Type B pancreatic cell (in vitro differentiated cells): ENCODE measurements at regions not wholly inside any gene's neighbourhood (a gene's known extent, or its start where the extent isn't known, plus 50 kb on each side); places are given as distances from the start of the nearest gene placed in this dataset.

ENCODE experiments used
- DNase-seq: peaks from one replicate; pipeline ENCODE4 v3.0.0; 2021; ENCODE audit warnings: mixed read lengths; ENCODE audit not compliant: unreplicated experiment; ENCODE audit errors: extremely low spot score
- H3K27ac Mint-ChIP-seq: 2 replicates; pipeline ENCODE4 v1.8.0; 2021; ENCODE audit warnings: mild to moderate bottlenecking, mixed read lengths
- H3K27me3 Mint-ChIP-seq: 2 replicates; pipeline ENCODE4 v1.8.0; 2021; ENCODE audit warnings: mixed read lengths
- H3K36me3 Mint-ChIP-seq: 2 replicates; pipeline ENCODE4 v1.8.0; 2021; ENCODE audit warnings: mixed read lengths
- H3K4me1 Mint-ChIP-seq: one replicate; pipeline ENCODE4 v1.8.0; 2021; ENCODE audit warnings: mixed read lengths; ENCODE audit not compliant: unreplicated experiment
- H3K4me3 Mint-ChIP-seq: 2 replicates; pipeline ENCODE4 v1.8.0; 2021; ENCODE audit warnings: mild to moderate bottlenecking, mixed read lengths
- H3K9me3 Mint-ChIP-seq: 2 replicates; pipeline ENCODE4 v1.8.0; 2021; ENCODE audit warnings: mixed read lengths
- TF ChIP-seq, protein P1 (sequence below): fragments of 200-600 bp; sonication (generic); conservative IDR thresholded peaks from 2 replicates; pipeline ENCODE4 v1.5.0; 2021; ENCODE audit warnings: antibody characterized with exemption, mild to moderate bottlenecking

DNA sequence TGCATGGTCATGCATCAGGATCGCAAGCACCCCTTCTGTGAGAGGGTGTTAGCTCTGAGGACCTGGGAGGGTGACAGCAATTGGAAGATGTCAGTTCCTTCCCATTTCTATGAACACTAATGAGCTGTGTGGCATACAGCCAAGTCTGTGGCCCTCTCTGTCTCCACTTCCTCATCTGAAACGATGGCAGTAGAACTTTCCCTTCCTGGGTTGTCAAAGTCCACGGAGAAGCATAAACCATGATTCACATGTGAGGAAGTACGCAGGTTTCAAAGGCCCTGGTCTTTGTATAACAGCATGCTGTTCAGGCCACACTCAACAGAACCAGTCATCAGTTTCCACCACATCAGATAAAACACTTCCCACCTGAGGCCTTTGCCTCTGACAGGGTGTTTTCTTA, 167.4 kb upstream of the RAB6C start:
- Mint-ChIP-seq H3K4me3 (no peak overlapping the region), H3K27me3 (peaks cover 3% of the 10 kb centered on the region), H3K36me3 (no peaks in the 10 kb centered on the region), H3K9me3 (peaks cover 5% of the 10 kb centered on the region), H3K4me1 (no peaks in the 10 kb centered on the region), H3K27ac (no peak overlapping the region)
- no peak for DNase-seq
- TF ChIP-seq, protein P1, sequence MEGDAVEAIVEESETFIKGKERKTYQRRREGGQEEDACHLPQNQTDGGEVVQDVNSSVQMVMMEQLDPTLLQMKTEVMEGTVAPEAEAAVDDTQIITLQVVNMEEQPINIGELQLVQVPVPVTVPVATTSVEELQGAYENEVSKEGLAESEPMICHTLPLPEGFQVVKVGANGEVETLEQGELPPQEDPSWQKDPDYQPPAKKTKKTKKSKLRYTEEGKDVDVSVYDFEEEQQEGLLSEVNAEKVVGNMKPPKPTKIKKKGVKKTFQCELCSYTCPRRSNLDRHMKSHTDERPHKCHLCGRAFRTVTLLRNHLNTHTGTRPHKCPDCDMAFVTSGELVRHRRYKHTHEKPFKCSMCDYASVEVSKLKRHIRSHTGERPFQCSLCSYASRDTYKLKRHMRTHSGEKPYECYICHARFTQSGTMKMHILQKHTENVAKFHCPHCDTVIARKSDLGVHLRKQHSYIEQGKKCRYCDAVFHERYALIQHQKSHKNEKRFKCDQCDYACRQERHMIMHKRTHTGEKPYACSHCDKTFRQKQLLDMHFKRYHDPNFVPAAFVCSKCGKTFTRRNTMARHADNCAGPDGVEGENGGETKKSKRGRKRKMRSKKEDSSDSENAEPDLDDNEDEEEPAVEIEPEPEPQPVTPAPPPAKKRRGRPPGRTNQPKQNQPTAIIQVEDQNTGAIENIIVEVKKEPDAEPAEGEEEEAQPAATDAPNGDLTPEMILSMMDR = no peak

DNA sequence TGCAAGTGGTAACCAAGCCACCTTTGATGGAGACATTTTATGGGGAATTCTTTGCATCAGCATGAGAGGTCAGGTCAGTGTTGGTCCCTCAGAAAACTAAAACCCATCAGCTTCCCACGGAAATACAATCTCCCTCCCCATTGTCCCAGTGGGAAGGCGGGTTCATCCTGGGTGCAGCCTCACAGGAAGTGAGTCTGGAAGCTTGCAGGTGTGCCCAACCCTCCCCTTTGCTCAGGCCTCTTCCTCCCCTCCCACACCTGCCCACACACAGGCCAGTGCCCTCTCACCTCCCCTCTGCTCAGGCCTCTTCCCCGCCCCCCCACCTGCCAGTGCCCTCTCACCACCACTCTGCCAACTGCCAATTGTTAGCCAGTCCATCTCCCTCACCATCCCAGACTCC, 166.8 kb upstream of the RAB6C start:
- no peaks in the 10 kb centered on the region for H3K4me1 Mint-ChIP-seq
- no peak overlapping the region for H3K27ac Mint-ChIP-seq
- H3K27me3 Mint-ChIP-seq = peaks cover 3% of the 10 kb centered on the region
- H3K36me3 Mint-ChIP-seq = no peaks in the 10 kb centered on the region
- peaks cover 5% of the 10 kb centered on the region for H3K9me3 Mint-ChIP-seq
- no peak for DNase-seq
- TF ChIP-seq, protein P1 = no peak
- H3K4me3 Mint-ChIP-seq = no peak overlapping the region

DNA sequence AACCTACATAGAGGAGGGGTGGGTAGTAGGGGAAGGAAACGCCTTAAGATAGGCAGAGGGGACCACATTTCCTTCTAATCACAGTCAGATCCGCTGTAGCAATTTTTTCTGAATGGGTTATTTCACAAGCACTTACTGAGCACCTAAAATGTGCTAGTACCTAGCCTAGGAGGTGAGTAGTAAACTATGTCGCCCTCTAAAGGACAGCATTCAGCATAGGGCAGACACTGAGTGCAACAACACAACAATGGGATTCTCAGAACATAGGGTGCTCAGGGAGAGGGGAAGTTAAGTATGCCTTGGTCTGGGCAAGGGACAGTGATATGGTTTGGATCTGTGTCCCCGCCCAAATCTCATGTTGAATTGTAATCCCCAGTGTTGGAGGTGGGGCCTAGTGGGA, 166.1 kb upstream of the RAB6C start:
- H3K36me3 Mint-ChIP-seq = no peaks in the 10 kb centered on the region
- H3K27ac Mint-ChIP-seq = no peak overlapping the region
- peaks cover 5% of the 10 kb centered on the region for H3K9me3 Mint-ChIP-seq
- H3K27me3 Mint-ChIP-seq = peaks cover 3% of the 10 kb centered on the region
- H3K4me3 Mint-ChIP-seq = no peak overlapping the region
- H3K4me1 Mint-ChIP-seq = no peaks in the 10 kb centered on the region
- TF ChIP-seq, protein P1 = no peak
- no peak for DNase-seq

DNA sequence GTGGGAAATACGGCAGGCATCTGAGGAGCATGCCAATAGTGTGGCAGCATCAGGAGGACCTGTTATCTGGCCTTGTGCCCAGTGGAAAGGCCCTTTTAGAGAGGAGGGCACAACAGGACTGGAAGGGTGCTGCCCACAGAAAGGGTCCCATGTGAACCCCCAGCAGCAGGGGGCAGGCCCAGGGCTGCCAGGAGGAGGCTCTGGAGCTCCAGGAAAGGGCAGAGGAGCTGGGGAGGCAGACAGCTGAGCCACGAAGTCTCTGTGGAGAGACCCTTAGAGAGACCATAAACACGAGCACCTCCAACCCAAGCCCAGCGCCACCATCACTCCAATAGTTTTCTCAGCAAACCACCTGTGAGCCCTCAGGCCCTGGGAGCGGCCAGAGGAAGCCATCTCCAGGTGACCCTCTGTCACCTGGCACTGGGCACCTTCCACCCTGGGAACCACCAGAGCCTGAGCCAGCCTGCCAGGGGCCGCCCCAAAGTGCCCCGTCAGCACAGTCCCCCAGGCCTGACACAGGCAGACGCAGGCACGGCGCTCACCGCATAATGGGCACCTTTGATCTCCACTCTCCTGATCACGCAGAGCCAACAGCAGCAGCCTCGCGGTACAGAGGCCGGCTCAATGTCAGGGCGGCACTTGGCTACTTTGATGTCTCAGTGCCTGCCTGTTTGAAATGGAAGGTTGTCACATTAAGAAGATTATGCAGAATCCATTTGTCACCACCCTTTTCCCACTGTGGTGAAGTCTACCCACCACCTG, 162.5 kb upstream of the RAB6C start:
- no peaks in the 10 kb centered on the region for H3K4me1 Mint-ChIP-seq

DNA sequence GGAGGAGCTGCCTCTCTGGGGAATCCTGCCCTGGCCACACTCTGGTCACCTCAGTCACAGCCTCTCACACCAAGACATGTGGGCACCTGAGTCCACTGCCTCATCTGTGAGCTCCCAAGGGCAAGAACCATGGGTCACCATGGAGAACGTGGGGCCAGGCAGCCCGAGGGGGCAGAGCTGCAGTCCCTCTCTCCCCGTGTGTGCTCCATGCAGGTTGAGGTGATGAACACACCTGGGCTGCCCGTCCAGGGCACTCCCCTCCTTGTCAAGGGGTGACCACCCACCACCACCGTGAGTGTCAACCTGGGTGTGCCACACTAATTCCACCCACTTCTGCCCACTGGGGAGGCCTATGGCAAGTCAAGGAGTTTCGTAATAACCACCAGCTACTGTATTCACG, 159.6 kb upstream of the RAB6C start:
- Mint-ChIP-seq H3K4me1 (no peaks in the 10 kb centered on the region), H3K36me3 (no peaks in the 10 kb centered on the region), H3K27me3 (no peaks in the 10 kb centered on the region), H3K27ac (no peak overlapping the region), H3K4me3 (no peak overlapping the region), H3K9me3 (no peaks in the 10 kb centered on the region)
- TF ChIP-seq, protein P1 = no peak
- DNase-seq = no peak

More for the DNA sequence above, 162.5 kb upstream of the RAB6C start:
- Mint-ChIP-seq H3K4me3 (no peak overlapping the region), H3K27ac (no peak overlapping the region), H3K9me3 (peaks cover 5% of the 10 kb centered on the region), H3K27me3 (no peaks in the 10 kb centered on the region), H3K36me3 (no peaks in the 10 kb centered on the region)
- DNase-seq = no peak
- TF ChIP-seq, protein P1 = no peak
